ENCODE measurements at regions not wholly inside any gene's neighbourhood (a gene's known extent, or its start where the extent isn't known, plus 50 kb on each side); places are given as distances from the start of the nearest gene placed in this dataset.

DNA sequence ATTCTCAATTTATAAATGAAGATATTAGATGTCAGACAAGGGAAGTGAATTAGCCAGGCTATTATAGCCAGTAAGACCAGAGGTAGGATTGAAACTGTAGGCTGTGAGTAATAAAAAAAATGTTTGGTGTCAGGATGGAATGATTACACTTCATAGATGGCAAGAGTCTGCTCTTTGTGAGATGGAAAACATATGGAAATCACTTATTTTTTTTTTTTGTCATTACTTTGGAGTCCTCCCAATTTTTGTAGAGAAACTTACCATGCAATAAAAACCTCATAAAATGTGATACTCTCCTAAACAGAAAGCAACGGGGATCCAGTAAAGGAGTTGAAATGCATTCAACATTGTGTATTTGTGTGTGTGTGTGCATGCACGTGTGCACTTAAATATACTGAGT, 532.7 kb upstream of the CDH8 start:
- TF ChIP-seq, protein P1, sequence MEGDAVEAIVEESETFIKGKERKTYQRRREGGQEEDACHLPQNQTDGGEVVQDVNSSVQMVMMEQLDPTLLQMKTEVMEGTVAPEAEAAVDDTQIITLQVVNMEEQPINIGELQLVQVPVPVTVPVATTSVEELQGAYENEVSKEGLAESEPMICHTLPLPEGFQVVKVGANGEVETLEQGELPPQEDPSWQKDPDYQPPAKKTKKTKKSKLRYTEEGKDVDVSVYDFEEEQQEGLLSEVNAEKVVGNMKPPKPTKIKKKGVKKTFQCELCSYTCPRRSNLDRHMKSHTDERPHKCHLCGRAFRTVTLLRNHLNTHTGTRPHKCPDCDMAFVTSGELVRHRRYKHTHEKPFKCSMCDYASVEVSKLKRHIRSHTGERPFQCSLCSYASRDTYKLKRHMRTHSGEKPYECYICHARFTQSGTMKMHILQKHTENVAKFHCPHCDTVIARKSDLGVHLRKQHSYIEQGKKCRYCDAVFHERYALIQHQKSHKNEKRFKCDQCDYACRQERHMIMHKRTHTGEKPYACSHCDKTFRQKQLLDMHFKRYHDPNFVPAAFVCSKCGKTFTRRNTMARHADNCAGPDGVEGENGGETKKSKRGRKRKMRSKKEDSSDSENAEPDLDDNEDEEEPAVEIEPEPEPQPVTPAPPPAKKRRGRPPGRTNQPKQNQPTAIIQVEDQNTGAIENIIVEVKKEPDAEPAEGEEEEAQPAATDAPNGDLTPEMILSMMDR (IDR thresholded peaks at IDR 0.05; ENCODE audit: low read depth, low read length), result no peak
- H3K9me3 ChIP-seq (ENCODE audit: severe bottlenecking), result no peaks in the 10 kb centered on the region
- no peak for DNase-seq

DNA sequence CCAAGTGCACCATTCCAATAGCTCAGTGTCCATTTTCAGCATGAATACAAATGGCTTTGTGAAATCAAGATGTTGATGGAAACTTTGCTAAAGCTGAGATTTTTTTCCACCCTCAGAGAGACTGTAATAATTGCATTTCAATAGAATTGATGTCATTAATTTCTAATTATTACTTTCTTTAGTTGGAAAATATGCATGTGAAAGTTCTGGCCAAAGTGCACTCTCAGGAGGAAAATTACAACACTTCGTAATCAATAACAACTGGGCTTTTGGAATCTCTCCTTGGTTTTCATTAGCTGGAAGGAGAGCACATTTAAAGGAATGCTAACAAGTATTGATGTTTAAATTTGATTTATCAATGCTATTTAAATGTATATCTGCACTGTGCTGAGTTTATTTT, 529.5 kb upstream of the CDH8 start:
- Histone ChIP-seq H3K9me3 (ENCODE audit: severe bottlenecking) (no peaks in the 10 kb centered on the region), H3K4me3 (ENCODE audit: low read depth, low read length) (no peak overlapping the region), H3K36me3 (no peaks in the 10 kb centered on the region), H3K27me3 (ENCODE audit: insufficient read depth, low read depth, severe bottlenecking) (peaks cover 29% of the 10 kb centered on the region), H3K27ac (no peak overlapping the region)
- TF ChIP-seq, protein P1 (IDR thresholded peaks at IDR 0.05; ENCODE audit: low read depth, low read length), result no peak
- DNase-seq, result no peak

More for the DNA sequence above, 532.7 kb upstream of the CDH8 start:
- no peak overlapping the region for H3K4me3 ChIP-seq (ENCODE audit: low read depth, low read length)
- H3K36me3 ChIP-seq, result no peaks in the 10 kb centered on the region
- peaks cover 24% of the 10 kb centered on the region for H3K27me3 ChIP-seq (ENCODE audit: insufficient read depth, low read depth, severe bottlenecking)
- no peak overlapping the region for H3K27ac ChIP-seq

DNA sequence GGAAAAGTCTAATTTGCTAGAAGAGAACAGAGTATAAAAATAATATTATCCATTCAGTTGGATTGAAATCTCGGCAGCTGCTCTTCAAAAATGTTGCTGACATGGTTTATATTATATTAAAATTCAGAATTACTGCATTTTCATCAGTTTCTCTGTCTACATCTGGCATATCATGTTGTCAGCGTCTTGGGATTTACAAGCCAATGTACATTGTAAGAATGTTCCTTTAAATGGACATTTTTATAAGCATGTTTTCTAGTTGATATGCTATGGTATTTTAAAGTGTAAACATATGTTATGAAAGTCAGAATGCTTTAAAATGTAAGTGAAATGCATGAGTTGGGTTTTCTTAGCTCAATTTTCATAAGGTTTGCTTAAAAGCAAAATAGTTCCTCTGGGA, 528.1 kb upstream of the CDH8 start:
- Histone ChIP-seq H3K4me3 (ENCODE audit: low read depth, low read length) (no peak overlapping the region), H3K27ac (no peak overlapping the region), H3K9me3 (ENCODE audit: severe bottlenecking) (no peaks in the 10 kb centered on the region), H3K27me3 (ENCODE audit: insufficient read depth, low read depth, severe bottlenecking) (peaks cover 24% of the 10 kb centered on the region), H3K36me3 (no peaks in the 10 kb centered on the region)
- TF ChIP-seq, protein P1 (IDR thresholded peaks at IDR 0.05; ENCODE audit: low read depth, low read length), result no peak
- DNase-seq, result no peak

GRCh38 chr16:62562121-62562520, 525.9 kb upstream of the CDH8 start:
- no peak for DNase-seq
- Histone ChIP-seq H3K36me3 (no peaks in the 10 kb centered on the region), H3K27me3 (ENCODE audit: insufficient read depth, low read depth, severe bottlenecking) (peaks cover 20% of the 10 kb centered on the region), H3K27ac (no peak overlapping the region), H3K4me3 (ENCODE audit: low read depth, low read length) (no peak overlapping the region), H3K9me3 (ENCODE audit: severe bottlenecking) (no peaks in the 10 kb centered on the region)
- TF ChIP-seq, protein P1 (IDR thresholded peaks at IDR 0.05; ENCODE audit: low read depth, low read length), result no peak

GRCh38 chr16:62549875-62550274, 513.6 kb upstream of the CDH8 start:
- no peak overlapping the region for H3K4me3 ChIP-seq (ENCODE audit: low read depth, low read length)
- no peaks in the 10 kb centered on the region for H3K9me3 ChIP-seq (ENCODE audit: severe bottlenecking)
- TF ChIP-seq, protein P1 (IDR thresholded peaks at IDR 0.05; ENCODE audit: low read depth, low read length), result no peak
- peaks cover 11% of the 10 kb centered on the region for H3K27me3 ChIP-seq (ENCODE audit: insufficient read depth, low read depth, severe bottlenecking)
- no peaks in the 10 kb centered on the region for H3K36me3 ChIP-seq
- H3K27ac ChIP-seq, result no peak overlapping the region
- DNase-seq, result no peak

DNA sequence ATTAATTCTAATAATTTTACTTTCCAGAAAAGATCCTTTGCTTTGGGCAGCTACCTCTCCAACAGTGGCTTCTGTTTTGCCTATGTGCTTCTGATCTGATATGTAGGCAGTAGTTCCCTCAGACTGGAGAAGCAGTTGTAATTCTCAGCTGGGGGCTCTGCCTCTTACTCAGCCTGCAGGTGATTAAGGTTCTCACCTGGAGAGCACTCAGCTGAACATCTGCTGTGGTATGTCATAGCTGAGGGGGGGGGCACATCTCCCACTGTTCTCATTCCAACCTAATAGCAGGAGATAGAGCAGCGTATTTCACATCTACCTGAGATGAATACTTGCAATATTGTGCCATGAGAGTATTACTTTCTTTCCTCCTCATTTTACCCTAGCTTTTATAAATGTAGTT, 511.9 kb upstream of the CDH8 start:
- no peak for DNase-seq
- TF ChIP-seq, protein P1 (IDR thresholded peaks at IDR 0.05; ENCODE audit: low read depth, low read length), result no peak
- Histone ChIP-seq H3K36me3 (no peaks in the 10 kb centered on the region), H3K27ac (no peak overlapping the region), H3K9me3 (ENCODE audit: severe bottlenecking) (no peaks in the 10 kb centered on the region), H3K4me3 (ENCODE audit: low read depth, low read length) (no peak overlapping the region), H3K27me3 (ENCODE audit: insufficient read depth, low read depth, severe bottlenecking) (peaks cover 11% of the 10 kb centered on the region)
